ENCODE measurements at regions not wholly inside any gene's neighbourhood (a gene's known extent, or its start where the extent isn't known, plus 50 kb on each side); places are given as distances from the start of the nearest gene placed in this dataset.

DNA sequence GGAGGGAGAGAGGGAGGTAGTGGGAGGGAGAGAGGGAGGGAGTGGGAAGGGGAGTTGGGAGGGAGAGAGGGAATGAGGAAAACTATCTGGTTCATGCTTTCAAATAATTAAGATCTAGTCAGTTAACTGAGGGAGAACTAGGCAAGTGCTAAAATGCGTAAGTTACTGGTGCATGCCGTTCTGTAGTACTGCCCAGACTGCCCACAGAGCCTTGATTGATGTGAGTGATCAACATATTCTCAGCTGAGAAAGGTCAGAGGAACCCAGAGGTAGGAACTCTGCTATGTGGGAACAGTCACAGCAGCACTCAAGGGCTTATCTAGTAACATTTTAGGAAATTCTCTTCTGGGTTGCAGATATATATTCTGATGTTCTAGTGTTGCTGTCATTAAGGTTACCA, 149.8 kb upstream of the ROBO1 start:
- TF ChIP-seq CTCF (conservative IDR thresholded peaks at IDR 0.05): no peak
- TF ChIP-seq ZFX (IDR thresholded peaks at IDR 0.05): no peak
